Adrenal gland (tissue), 5 donors: ENCODE measurements at regions not wholly inside any gene's neighbourhood (a gene's known extent, or its start where the extent isn't known, plus 50 kb on each side); places are given as distances from the start of the nearest gene placed in this dataset.

ENCODE experiments used
- POLR2A ChIP-seq, 2 donors: fragments of 450-650 bp; IDR thresholded peaks; one replicate each; pipeline ENCODE4 v1.6.1; 2017; ENCODE audit warnings: antibody characterized with exemption in 2 of 2, mild to moderate bottlenecking in 2 of 2, moderate library complexity in 1 of 2
- TF ChIP-seq, protein P1 (sequence below), 6 experiments: fragments of 450-650 bp in 4 of 6; fragments of 200-600 bp in 2 of 6; sonication (generic) in 1 of 6; IDR thresholded peaks; 1 replicate in 5 of 6; 2 replicates in 1 of 6; pipeline versions ENCODE4 v1.5.1 to v1.8.0; 2016 to 2021; ENCODE audit warnings: antibody characterized with exemption in 6 of 6, mild to moderate bottlenecking in 2 of 6, moderate library complexity in 1 of 6
- donor health status: DM: no; HTN: no; CAD: no.

DNA sequence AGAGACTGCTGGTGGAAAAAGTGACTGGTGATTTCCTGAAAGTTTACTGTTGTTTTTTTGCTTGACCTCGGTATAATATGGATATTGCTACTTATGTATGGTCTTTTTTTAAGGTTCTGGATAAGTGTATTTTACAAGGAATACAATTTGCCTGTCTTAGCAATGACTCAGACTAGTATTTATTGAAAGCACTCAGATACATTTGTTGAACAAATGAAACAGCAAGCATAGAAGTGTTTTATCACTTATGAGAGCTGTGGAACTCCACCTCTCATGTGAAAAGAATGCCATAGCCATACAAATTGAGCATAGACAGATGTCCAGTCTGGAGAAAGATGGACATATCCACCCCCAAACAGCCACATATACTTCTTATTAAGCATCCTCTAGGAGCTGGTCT lies 340.4 kb upstream of the FBXO33 start:
- TF ChIP-seq POLR2A (IDR thresholded peaks at IDR 0.05) = no peak
- TF ChIP-seq, protein P1, sequence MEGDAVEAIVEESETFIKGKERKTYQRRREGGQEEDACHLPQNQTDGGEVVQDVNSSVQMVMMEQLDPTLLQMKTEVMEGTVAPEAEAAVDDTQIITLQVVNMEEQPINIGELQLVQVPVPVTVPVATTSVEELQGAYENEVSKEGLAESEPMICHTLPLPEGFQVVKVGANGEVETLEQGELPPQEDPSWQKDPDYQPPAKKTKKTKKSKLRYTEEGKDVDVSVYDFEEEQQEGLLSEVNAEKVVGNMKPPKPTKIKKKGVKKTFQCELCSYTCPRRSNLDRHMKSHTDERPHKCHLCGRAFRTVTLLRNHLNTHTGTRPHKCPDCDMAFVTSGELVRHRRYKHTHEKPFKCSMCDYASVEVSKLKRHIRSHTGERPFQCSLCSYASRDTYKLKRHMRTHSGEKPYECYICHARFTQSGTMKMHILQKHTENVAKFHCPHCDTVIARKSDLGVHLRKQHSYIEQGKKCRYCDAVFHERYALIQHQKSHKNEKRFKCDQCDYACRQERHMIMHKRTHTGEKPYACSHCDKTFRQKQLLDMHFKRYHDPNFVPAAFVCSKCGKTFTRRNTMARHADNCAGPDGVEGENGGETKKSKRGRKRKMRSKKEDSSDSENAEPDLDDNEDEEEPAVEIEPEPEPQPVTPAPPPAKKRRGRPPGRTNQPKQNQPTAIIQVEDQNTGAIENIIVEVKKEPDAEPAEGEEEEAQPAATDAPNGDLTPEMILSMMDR (IDR thresholded peaks at IDR 0.05) = no peak
